Thymus (tissue), 11 donors: ENCODE measurements at regions not wholly inside any gene's neighbourhood (a gene's known extent, or its start where the extent isn't known, plus 50 kb on each side); places are given as distances from the start of the nearest gene placed in this dataset.
"Not testable (repeated sequence)": the region's sequence is repeated elsewhere in the genome, so short reads cannot be mapped to it uniquely, and the experiment has no call there.

ENCODE experiments used
- DNase-seq, 9 donors: peaks; one replicate each; pipeline ENCODE4 v3.0.0-alpha.2; 2013; ENCODE audit warnings: low spot score in 9 of 9, low read depth in 6 of 9, missing footprints in 1 of 9
- H3K27ac ChIP-seq, 2 donors: one replicate each; pipeline ENCODE4 v1.5.1; 2013; ENCODE audit warnings: control low read depth in 1 of 2, low read depth in 1 of 2, low read length in 1 of 2, mild to moderate bottlenecking in 1 of 2, moderate library complexity in 1 of 2
- H3K27me3 ChIP-seq, 2 donors: one replicate each; pipeline ENCODE4 v1.5.1; 2013; ENCODE audit warnings: low read length in 1 of 2; ENCODE audit not compliant: control insufficient read depth in 2 of 2, insufficient read depth in 1 of 2
- H3K36me3 ChIP-seq, 2 donors: one replicate each; pipeline ENCODE4 v1.5.1; 2013; ENCODE audit warnings: low read length in 1 of 2, mild to moderate bottlenecking in 1 of 2, moderate library complexity in 1 of 2; ENCODE audit not compliant: control insufficient read depth in 2 of 2, insufficient read depth in 2 of 2
- H3K4me1 ChIP-seq, 2 donors: one replicate each; pipeline ENCODE4 v1.5.1; 2013; ENCODE audit warnings: low read length in 2 of 2; ENCODE audit not compliant: control insufficient read depth in 2 of 2, insufficient read depth in 2 of 2
- H3K4me3 ChIP-seq, 2 donors: one replicate each; pipeline ENCODE4 v1.5.1; 2013; ENCODE audit warnings: low read length in 2 of 2, control low read depth in 1 of 2, mild to moderate bottlenecking in 1 of 2
- H3K9me3 ChIP-seq, 2 donors: one replicate each; pipeline ENCODE4 v1.5.1; 2013; ENCODE audit warnings: low read length in 1 of 2, mild to moderate bottlenecking in 1 of 2; ENCODE audit not compliant: control insufficient read depth in 2 of 2, insufficient read depth in 1 of 2
- WGBS: extraction: QIAGEN DNeasy Blood & Tissue Kit; methylation state at CpG from one replicate; pipeline ENCODE4 v1.1.7; 2013; 5-methylcytosine and 5-hydroxymethylcytosine counted together
- donor health status: healthy.

DNA sequence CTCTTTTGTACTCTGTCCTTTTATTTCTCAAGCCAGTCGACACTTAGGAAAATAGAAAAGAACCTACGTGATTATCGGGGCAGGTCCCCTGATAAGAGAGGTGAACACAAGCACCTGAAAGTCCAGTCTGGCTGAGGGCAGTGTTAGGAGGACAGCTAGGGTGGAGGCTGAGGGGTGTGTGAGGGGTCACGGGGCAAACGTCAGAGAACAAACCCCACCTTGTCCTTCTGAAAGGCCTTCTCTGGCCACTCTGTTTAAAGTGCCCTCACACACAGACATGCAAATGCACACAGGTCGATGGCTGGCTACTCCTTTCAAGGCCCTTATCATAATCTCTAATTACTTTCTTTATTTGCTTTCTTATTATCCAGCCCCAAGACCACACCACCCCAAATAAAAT, 108.8 kb downstream of the ESM1 start:
- no peak for DNase-seq
- WGBS: 96% methylated on average over 6 of the region's 6 CpGs
- Histone ChIP-seq H3K4me1 (no peaks in the 10 kb centered on the region), H3K4me3 (no peak overlapping the region), H3K9me3 (no peaks in the 10 kb centered on the region), H3K36me3 (no peaks in the 10 kb centered on the region), H3K27ac (no peak overlapping the region), H3K27me3 (peaks cover 0 to 12% of the 10 kb centered on the region in 2 donors)

DNA sequence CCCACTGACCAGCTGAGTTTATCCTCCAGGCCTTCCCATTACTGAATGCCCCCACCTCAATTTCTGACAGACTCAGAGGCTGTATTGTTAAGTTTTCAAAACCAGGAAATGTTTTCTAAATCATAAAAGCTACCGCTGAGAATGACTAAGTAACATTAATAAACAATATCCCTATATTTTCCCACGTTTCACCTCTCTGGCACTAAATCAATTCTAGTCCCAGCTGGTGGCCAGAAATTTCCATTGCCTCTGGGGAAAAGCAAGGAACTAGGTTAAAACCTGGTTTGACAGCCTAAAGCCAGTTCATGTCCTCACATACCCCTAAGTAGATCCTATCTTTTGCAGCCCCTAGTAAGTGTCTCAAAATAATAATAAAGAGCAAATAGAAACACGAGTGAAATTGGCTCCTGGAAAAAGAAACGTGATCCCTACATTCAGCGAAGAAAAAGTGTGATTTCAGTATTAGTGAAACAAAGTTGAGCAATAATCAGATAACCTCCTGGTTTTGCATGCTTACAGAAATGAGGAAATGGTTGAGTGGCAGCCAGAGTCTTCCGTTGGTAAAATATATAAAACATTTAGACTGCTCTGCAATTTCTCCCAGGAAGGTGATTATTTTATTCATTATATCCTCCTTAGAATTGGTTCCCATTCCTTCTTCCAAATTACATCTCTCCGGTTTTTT, 110.9 kb downstream of the ESM1 start:
- no peak overlapping the region for H3K27ac ChIP-seq
- no peaks in the 10 kb centered on the region for H3K4me1 ChIP-seq
- 22% methylated on average over 7 of the region's 7 CpGs for WGBS
- no peaks in the 10 kb centered on the region for H3K9me3 ChIP-seq
- H3K36me3 ChIP-seq: no peaks in the 10 kb centered on the region
- H3K27me3 ChIP-seq: no peaks in the 10 kb centered on the region
- DNase-seq: no peak
- H3K4me3 ChIP-seq: no peak overlapping the region

DNA sequence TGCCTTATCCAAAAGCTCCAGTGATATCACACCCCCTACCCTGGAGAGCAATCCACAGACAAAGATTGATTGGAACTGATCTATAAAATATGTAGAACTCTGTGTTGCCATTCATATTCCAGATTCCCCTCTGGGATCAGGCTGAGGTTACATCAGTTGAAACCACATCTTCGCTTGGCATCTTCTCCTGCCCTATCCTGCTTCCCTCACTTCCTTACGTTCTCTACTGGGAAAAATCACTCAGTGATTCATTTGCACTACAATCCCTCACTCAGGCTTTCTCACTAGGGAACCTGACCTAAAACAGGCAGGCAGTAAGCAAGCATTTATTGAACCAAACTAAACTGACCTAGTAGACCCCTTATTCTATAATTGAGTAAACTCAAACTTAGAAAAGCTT, 111.7 kb downstream of the ESM1 start:
- DNase-seq: no peak
- WGBS: 96% methylated on average over 2 of the region's 2 CpGs
- no peaks in the 10 kb centered on the region for H3K4me1 ChIP-seq
- H3K9me3 ChIP-seq: no peaks in the 10 kb centered on the region
- no peaks in the 10 kb centered on the region for H3K36me3 ChIP-seq
- H3K27ac ChIP-seq: no peak overlapping the region
- H3K4me3 ChIP-seq: no peak overlapping the region
- no peaks in the 10 kb centered on the region for H3K27me3 ChIP-seq

DNA sequence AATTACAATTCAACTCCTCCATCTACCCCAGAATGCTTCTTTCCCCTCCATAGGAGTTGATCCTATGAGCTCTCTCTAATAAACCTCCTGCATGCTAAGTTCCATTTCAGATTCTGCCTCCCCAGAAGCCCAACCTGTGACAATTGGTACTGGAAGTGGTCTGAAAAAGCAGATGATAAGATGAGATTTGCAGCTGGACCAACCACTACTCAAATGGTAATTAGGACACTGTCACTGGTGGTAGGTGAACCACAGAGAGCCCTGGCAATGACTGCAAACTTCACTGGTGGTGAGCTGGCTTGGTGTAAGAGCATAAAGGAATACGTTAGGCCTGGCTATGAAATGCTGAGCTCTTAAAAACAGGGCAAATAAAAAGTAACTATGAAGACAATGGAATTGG, 112.6 kb downstream of the ESM1 start:
- Histone ChIP-seq H3K9me3 (no peaks in the 10 kb centered on the region), H3K27ac (no peak overlapping the region), H3K27me3 (no peaks in the 10 kb centered on the region), H3K4me3 (no peak overlapping the region), H3K4me1 (no peaks in the 10 kb centered on the region), H3K36me3 (no peaks in the 10 kb centered on the region)
- WGBS: 98% methylated on average over 1 of the region's 1 CpG
- DNase-seq: no peak

DNA sequence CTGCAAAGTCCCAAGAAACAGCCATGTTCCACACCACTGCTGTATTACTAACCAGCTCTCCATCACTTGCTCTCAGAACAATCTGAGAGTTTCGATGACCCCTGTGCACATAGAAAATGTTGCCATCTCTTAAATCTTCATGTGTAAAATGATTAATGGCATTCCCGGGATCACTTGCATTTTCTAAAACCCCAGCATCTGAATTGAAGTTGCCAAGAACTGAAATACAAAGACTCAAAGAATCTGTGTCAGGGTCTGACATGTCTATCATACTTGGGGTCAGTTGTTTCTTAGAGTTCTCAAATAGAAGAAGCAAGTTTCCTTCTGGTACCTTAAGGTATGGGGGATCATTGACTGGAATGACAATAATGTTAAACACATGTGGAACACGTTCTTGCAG, 115.1 kb downstream of the ESM1 start:
- no peak overlapping the region for H3K4me3 ChIP-seq
- H3K9me3 ChIP-seq: no peaks in the 10 kb centered on the region
- no peaks in the 10 kb centered on the region for H3K27me3 ChIP-seq
- no peaks in the 10 kb centered on the region for H3K36me3 ChIP-seq
- no peak for DNase-seq
- 94% methylated on average over 3 of the region's 3 CpGs for WGBS
- H3K27ac ChIP-seq: no peak overlapping the region
- no peaks in the 10 kb centered on the region for H3K4me1 ChIP-seq

DNA sequence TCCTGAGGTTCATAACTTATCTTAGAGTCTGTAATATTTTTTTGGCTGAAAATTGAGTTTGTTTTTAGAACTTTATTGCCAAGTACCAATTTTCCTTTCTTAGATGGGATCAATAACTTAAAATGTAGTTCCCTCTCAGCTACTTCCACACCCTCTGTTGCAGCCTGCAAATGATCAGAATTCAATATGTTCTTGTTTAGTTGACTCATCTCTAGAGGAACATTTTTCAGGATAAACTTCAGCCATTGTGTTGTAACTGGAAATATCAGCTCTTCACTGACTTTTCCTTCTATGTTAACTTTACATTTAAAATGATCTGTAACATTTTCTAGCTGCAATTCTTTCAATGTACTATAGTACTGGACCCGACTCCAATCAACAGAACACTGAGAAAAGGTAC, 115.7 kb downstream of the ESM1 start:
- no peaks in the 10 kb centered on the region for H3K9me3 ChIP-seq
- no peak overlapping the region for H3K27ac ChIP-seq
- no peaks in the 10 kb centered on the region for H3K36me3 ChIP-seq
- no peak overlapping the region for H3K4me3 ChIP-seq
- 95% methylated on average over 1 of the region's 1 CpG for WGBS
- DNase-seq: no peak
- no peaks in the 10 kb centered on the region for H3K4me1 ChIP-seq
- H3K27me3 ChIP-seq: no peaks in the 10 kb centered on the region

DNA sequence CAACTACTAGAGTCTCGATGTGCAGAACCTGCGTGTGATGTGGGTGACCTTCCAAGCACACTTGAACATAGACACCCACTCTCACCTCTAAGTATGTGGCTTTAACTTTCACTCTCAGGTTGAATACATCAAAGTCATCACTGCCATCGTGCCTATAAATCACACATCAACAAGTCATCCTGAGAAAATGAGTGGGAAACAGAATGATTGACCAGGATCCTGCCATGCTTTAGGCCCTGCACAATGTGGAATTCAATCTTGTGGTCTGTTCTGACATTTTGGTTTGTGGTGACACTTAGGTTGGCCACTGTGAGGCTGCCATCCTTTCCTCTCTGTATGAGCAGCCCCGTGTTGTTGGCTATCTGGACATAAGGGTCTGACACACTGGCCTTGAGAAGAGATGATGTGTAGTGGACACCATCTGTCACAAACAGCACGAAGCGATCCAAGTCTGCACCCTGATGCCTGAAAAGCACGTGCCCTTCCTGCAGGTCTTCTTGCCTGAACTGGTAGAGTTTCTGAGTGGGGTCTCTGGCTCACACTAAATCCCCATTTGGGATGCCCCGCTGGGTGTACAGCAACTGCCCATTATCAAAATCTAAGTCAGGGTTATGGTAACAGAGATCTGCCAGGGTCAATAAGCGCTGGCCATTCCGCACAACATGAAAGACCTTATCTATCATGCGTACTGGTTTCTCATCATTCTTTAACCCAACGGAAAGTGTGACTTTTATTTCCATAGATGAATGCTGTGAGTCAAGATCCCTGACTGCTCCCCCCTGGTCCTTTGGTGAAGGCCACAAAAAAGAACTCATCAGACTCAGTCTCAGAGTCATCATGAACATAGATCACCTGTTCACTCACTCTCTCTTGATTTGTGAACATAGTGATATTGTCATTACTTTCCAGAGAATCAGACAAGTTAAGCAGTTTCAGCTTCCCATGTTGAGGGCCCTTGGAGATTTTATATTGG, 116.6 kb downstream of the ESM1 start:
- Histone ChIP-seq H3K27me3 (no peaks in the 10 kb centered on the region), H3K4me3 (no peak overlapping the region), H3K4me1 (no peaks in the 10 kb centered on the region), H3K36me3 (no peaks in the 10 kb centered on the region), H3K9me3 (no peaks in the 10 kb centered on the region), H3K27ac (no peak overlapping the region)
- WGBS: 88% methylated on average over 12 of the region's 12 CpGs
- peak in 1 of 9 donors; percentile 5 for DNase-seq

DNA sequence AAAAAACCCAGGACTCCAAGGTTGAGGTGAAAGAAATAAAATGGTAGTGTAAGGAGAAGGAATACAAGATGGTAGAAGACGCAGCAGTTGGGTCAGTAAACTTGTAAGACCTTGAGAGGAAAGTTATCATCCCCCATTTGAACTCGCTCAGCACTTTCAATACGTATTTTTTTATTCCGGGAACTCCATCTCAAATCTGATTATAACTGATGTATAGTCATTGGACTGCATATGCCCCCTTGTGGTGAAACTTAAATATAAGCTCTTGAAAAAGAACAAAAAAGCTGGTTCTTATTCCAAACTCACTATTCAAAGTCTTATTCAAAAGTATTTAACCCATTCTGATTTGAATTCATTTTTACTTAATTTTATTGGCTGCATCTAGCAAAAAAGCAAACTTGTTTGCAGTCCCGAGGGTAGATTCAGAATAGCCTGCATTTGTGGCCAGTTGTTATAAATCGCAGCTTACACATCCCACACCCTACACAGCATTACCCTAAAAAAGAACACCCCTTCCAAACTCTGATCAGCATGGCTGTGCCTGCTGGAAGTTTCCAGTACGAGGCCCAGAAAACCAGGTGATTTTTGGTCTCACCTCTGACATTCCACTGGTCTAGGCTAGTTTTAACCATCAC, 118.0 kb downstream of the ESM1 start:
- Histone ChIP-seq H3K27me3 (no peaks in the 10 kb centered on the region), H3K4me3 (no peak overlapping the region)
- peak in 7 of 9 donors; percentile 6 to 63 (median 22) for DNase-seq

DNA sequence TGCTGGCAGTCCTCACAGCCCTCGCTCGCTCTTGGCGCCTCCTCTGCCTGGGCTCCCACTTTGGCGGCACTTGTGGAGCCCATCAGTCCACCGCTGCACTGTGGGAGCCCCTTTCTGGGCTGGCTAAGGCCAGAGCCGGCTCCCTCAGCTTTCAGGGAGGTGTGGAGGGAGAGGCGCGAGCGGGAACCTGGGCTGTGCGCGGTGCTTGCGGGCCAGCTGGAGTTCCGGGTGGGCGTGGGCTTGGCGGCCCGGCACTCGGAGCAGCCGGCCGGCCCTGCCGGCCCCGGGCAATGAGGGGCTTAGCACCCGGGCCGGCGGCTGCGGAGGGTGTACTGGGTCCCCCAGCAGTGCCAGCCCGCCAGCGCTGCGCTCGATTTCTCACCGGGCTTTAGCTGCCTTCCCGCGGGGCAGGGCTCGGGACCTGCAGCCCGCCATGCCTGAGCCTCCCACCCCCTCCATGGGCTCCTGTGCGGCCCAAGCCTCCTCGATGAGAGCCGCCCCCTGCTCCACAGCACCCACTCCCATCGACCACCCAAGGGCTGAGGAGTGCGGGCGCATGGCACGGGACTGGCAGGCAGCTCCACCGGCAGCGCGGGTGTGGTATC, 120.4 kb downstream of the ESM1 start:
- 95% methylated on average over 44 of the region's 44 CpGs for WGBS

More for the DNA sequence above, 118.0 kb downstream of the ESM1 start:
- 31% methylated on average over 7 of the region's 7 CpGs for WGBS
- Histone ChIP-seq H3K4me1 (no peaks in the 10 kb centered on the region), H3K9me3 (no peaks in the 10 kb centered on the region), H3K27ac (no peak overlapping the region), H3K36me3 (no peaks in the 10 kb centered on the region)

More for the DNA sequence above, 120.4 kb downstream of the ESM1 start:
- H3K4me3 ChIP-seq, H3K9me3 ChIP-seq, H3K36me3 ChIP-seq, H3K4me1 ChIP-seq, DNase-seq, H3K27ac ChIP-seq, H3K27me3 ChIP-seq: not testable (repeated sequence)
